HG03565 (cell line): ENCODE measurements at regions not wholly inside any gene's neighbourhood (a gene's known extent, or its start where the extent isn't known, plus 50 kb on each side); places are given as distances from the start of the nearest gene placed in this dataset.
A peak's percentile ranks its signal among the peaks of the same experiment; 100 is the strongest.

ENCODE experiments used
- ATAC-seq: cut with Tn5 transposase; IDR thresholded peaks from one replicate; pipeline ENCODE4 v1.9.1; 2021; ENCODE audit warnings: mild to moderate bottlenecking, moderate library complexity; ENCODE audit not compliant: unreplicated experiment

DNA sequence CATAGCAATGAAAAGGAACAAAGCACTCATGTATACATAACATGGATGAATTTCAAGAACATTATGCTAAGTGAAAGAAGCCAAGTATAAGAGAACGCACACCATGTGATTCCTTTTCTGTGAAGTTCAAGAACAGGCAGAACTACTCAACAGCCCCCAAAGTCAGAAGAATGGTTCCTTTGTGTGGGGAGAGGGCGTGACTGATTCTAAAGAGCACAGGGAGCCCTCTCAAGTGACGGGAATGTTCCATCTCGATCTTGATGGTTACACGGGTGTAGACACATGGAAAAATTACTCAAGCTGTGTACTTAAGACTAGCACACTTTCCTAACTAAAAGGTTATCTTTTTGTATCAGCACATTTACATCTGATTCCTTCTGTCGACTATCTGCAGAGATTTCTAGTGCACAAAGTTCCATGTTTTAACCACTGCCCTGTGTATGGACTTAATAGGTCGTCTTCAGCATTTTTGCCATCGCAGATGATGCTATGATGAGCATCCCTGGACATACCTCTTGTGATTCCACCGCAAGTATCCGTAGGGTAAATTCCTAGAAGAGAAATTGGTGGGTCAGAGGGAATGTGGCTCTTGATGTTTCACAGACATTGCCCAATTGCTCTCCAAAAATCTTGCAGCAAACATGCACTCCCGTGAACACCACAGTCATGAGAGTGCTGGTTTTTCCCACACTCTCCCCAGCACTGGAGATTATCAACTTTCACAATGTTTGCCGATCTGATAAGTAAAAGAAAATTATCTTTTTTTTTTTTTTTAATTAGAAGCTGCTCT is 279.3 kb downstream of the BMP7 start:
- ATAC-seq = no peak

DNA sequence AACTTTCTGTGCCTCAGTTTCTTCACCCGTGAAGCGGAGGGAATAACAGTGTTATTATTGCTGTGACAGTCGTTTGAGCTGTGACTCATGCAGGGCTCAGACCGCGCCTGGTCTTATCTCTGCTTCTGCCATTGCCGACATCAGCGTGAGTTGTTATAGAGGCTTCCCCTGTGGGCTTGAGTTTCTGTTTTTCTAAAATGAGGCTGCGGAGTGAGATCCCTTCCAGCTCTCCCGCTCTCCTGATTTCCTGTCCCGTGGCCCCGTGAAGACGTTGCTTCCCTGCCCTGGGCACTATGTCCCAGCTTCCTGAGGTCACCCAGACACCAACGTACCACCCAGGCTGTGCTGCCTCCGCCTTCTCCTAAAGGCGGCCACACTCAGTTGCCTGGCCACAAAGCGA is 278.5 kb downstream of the BMP7 start:
- no peak for ATAC-seq

DNA sequence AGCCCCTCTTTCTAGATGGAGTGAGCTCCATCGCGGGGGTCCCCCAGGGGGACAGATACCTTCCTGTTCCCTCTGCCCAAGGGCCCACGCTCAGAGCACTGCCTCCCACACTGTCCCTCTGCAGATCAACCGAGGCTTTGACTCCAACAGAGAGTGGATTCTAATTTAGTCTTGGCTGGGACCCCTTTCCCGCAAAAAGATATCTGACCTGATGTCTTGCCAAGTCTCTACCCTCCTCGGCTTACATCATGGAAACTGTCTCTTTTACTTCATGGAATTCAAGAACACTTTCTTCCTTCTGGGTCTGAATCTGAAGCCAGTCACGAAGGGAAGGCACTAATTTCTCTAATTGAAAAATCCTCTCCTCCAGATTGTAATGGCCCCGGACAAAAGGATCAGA is 278.0 kb downstream of the BMP7 start:
- no peak for ATAC-seq

DNA sequence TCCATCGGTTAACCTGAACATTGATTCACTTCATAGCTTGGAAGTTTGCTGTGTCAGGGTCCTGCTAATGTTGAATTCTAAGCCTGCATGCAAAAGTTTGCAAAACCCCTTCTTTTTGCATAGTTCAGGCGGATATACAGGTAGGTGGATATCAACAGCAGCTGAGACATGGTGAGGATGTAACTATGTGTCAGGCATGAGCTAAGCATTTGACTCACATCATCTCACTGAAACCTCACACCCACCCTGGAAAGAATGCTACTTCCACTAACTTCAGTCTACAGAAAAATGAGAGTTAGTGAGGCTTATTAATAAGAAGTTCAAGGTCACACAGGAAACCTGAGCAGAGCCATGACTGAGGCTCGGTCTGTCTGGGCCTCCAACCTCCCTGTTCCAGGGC is 276.9 kb downstream of the BMP7 start:
- no peak for ATAC-seq

DNA sequence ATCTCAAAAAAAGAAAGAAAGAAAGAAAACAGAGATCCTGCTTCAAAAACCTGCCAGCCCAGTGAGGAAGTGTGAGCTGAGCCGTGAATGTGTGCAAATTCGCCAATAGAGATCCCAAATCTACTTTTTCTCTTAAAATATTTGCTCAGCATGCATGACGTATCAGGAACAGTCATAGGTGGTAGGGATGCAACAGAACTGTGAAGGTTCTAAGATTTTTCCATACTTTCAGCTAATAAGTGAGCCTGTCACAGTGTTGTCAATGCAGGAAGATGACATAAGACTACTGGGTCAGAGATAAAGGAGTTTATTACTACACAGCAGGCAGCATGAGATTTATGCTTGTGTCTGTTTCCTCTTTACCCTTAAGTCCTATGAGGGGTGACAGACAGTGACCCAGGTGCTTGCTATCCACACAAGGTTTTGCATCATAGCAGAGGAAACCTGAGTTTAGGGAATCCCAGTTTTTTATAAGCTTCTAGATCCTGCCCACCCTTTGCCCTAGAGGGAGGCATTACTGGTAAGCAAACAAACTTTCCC is 273.4 kb downstream of the BMP7 start:
- ATAC-seq = no peak

DNA sequence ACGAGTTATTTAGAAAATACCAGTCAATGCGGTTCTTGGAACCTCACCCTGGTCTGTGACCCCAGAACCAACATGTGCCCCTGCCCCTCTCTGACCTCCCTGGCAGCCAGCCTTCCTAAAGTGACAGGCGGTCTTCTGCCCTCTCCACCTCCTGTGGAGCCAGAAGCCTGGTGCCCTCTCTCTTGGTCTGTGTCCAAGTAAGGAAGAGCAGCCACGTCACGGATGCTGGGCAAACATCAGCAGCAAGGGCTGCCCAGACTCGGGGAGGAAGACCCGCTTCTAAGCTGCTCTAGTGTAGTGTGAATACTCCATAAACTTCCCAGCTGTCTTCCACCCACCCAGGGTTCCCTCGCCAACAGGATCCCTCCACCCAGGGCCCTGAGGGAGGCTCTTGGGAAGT is 272.4 kb downstream of the BMP7 start:
- ATAC-seq = no peak

DNA sequence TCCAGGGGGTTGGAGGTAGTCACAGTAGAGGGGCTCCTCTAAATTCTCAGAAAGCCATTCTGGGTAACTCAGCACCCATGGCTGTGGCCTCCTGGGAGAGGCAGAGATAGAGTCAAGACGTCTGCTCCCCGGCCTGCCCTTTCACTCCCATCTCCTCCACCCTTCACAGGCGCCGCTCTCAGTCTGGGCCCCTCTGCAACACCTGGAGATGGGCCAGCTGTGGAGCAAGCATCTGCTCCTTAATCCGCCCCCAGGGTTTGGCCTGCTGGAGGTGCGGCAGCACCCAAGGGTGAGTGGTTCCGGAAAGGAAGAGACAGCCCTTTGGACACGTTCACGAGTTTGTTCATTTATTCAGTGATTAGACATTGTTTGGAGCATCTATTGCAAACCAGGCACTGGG is 271.3 kb downstream of the BMP7 start:
- ATAC-seq = no peak

DNA sequence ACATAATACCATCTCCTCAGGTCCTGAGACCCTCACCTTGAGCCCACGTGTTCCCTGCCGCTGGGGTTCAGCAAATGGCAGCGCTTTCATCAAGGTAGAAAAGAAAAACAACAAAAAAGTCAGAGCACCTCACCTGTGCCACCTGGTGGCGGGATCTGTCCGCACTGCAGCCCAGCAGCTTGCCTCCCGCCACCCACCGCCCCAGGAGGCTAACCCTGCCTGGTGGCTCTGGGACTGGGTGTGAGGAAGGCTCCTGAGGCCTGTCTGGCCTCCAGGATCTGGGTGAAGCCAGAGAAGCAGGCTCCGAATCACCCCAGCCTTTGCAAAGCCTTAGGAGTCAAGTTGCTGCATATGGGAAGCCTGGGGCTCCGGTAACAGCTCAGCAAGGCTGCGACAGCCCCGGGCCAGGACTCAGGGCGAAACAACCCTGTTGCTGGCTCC is 270.8 kb downstream of the BMP7 start:
- ATAC-seq = no peak

DNA sequence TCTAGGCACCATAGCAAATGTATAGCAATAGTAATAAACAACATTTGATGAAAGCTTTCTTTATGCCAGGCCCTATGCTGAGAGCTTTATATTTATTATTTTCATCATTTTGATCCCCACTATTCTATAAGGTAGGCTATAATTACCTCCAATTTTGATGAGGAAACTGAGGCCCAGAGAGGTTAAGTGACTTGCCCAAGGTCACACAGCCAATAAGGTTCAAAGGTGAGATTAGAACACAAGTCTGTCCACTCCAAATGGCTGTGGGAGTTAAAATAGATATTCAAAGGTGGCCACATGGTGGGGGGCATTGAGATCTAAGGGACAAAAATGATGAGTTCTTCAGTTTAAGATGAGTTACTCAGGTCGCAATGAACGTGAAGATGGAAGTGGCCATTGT is 269.9 kb downstream of the BMP7 start:
- ATAC-seq = no peak

DNA sequence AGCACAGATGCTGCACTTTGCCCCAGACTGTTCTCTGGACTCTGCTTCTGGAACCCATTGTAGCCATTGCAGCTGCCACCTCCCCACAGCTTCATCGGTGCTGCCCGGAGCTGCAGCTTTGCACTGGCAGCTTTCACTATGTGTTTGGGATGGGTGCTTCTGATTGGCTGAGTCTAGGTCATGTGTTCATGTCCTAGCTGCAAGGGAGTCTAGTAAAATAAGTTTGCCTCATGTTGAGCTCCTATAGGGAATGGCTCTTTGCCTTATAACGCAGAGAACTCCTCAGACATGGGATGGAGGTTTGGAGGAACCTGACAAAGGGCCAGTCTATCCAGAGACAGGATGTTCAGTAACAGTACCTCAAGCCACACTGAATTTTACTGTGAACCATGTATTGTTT is 268.0 kb downstream of the BMP7 start:
- no peak for ATAC-seq

DNA sequence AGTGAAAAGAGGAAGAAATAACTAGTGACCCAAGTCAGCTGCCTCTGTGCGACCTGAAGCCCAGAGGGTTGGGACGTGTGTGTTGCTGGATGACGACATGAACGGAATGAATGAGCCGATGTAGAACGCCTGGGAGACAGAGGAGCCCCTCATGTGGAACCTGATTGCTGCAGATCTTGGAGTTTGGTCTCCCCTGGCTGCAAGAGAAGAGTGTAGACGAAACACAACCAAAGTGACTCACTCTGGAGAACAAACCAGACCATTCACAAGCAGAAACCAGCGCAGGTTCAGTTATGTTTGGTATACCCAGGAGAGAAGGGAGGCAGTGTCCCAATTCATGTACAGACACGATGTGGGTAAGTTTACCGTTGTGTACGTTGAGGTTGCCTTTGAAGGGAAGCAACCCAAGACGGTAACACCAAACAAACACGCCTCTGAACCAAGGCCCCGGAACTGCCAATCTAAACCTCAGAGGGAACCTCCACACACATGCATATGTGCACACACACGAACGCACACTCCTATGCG is 265.9 kb downstream of the BMP7 start:
- ATAC-seq = no peak

DNA sequence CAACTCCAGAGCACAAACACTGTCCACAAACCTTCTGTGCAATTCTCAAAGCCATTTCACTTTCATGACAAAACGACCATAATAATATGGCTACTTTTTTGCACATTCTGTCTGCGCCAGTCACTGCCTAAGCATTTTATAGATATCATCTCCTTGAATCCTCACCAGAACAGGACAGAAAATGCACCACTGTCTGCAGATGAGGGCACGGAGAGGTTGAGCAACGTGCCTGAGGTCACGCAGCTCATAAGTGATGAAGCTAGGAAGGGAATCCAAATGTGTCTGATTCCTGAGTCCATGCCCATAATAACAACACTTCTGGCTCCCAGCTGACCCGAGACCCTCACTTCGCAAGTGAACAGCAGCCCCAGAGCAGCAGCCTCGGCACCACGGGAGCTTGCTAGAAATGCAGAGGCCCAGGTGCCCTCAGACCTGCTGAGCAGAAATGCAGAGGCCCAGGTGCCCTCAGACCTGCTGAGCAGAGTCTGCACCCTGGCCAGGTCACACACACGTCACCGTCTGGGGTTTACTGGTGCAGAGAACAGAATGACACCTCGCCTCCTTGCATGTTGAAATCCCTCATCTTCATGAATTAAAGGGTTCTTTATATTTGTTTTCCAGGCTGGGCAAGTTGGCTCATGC is 265.2 kb downstream of the BMP7 start:
- no peak for ATAC-seq

DNA sequence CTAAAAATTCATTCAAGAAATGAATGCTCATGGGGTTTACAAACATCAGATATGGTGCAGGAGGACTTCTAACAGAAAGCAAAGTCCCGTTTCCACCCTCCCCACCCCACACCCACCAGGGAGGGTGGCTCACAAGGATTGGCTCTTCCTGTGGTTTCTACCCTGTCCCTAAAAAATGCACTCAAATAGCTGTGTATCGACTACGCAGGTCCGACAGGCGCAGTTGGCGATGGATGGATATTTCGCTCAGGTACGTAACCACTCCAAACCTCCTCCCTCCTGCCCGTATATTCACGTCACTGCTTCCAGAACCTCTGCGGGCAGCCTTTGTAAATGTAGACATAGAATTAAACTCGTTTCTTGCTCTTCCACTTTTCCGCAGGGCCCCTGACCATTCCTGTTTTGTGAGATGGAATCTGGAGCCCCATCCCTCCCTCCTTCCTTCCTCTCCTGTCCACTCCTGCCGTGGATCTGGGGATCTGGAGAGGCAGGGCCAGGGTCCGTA is 264.3 kb downstream of the BMP7 start:
- ATAC-seq = no peak

DNA sequence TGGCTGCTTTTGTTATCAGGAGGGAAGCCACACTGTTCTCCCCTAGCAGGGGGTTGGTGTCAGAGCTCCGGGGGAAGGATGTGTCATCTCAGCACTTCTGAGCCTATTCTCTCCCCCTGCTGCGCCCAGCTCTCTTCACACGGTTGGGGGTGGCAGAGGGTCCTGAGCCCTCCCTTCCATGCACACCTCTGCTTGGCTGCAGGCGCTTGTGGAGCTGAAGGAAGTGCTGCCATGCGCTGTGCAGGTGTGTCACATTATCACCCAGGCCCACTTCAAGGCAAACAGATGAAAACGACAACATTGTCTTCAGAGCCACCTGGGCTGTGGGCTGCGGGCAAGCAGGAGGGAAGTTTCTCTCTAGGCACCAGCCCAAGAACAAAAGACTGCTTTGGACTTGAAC is 263.4 kb downstream of the BMP7 start:
- no peak for ATAC-seq

DNA sequence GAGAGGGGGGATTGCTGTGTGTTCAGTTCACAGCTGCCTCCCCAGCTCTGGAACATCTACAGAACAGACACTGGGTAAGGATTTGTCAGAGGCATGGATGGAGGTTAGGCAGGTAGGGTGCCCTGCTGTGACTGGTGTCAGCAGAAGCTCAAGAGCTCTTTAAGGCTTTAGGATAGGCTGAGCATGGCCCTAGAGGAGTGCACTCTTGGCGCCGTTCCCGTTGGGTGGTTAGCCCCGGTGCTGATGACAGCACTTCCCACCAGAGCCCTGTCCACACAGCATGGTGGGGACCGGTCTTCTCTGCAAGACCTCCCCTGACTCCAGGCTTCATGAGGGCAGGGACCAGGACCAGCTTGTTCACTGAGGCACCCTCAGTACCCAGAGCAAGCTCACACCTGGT is 262.0 kb downstream of the BMP7 start:
- no peak for ATAC-seq

DNA sequence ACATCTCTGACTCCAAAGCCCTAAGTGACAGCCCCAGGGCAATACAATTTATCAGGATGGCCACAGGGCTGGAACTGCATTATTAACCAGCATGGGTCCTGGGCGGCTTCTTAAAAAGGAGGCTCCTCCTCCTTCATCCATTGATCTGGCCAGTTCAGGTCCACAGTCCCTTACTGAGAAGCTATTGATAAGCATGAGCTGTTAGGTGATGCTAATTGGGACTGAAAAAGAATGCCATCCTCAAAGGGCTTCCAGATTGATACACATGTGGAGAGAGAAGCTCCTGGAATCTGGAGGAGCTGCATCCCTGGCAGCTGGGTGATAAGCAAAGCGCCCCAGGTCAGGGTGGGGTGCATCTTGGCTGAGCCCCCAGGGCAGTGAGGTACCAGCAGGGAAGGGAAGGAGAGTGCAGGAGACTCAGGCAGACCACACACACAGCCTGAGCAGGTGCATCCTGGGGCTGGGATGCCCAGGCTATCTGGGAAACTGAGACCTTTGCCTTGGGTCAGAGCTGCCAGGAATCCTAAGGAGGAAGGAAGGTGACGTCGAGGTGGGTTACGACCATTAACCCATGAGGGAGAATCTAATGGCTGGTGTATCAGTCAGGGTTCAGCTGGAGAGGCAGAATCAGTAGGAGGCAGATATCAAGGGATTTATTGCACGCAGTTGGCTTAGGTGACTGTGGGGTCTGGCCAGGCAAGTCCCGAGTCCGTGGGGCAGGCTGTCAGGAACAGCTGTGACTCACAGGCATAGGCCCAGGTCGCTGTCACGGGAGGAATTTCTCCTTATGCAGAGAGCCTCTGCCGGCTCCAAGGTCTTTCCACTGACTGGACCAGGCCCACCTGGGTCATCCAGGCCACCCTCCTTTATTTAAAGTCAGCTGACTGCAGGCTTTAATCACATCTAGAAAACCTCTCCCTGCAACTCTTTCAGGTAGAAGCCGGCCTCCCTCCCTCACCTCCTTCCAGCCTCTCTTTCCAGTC is 261.2 kb downstream of the BMP7 start:
- no peak for ATAC-seq

DNA sequence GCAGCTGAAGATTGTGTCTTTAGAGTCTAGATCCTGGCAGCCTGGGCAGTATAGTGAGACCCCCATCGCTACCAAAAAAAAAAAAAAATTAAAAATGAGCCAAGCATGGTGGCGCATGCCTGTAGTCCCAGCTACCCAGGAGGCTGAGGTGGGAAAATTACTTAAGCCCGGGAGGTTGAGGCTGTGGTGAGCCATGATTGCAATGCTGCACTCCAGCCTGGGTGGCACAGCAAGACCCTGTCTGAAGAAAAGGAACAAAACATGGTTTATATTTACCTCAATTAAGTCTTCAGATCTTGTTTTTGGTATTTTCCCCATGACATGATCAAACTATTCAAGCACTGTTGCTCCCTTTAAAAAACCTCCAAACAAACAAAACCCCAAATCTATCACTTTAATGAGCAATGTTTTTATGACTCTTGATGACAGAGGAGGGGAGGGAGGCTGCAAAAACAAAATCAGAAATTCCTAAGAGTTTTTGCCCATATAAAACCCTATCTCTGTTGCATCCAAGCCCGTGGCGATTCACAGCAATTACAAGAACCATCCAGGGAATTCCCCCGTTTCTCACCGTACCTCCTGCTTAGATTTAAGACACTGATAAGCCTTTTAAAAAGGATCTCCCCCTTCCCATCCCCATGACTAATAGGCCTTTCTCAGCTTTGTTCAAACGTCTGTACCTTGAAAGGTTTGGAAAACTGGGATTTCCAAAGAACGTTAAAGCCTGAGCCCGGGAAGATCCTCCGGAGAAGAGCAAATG is 259.9 kb downstream of the BMP7 start:
- ATAC-seq = peak; percentile 29

DNA sequence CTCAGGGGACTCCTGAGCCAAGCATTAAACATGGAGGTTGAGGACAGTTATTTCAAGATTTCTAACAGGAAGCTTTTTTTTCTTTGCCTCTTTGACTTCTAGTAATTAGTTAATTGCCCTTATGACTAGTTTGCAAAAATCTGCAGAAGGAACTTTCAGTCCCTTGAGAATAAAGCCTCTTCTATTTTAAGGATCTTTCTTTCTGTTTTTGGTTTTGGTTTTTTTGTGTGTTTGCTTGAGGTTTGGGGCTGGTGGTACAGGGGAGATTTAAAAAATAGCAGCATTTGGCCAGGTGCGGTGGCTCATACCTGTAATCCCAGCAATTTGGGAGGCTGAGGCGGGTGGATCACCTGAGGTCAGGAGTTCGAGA is 259.3 kb downstream of the BMP7 start:
- ATAC-seq = peak; percentile 54

DNA sequence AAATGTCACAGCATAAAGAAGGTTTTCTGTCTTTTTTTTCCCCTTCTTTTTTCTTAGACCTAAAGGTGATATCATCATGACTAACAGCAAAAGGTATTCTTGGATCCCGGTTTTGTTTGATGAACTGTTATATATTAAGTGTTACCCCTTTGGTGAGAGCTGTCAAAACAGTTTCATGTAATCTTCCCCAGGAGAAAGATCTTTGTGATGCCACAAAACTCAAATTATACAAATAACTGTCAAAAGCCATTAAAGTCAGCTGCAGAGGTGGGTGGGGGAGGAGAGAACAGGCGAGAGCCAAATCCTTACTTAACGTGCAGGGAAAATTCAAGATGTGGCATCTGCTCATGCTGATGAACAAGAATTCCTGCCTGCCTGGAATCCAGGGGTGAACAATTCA is 258.2 kb downstream of the BMP7 start:
- ATAC-seq = no peak

DNA sequence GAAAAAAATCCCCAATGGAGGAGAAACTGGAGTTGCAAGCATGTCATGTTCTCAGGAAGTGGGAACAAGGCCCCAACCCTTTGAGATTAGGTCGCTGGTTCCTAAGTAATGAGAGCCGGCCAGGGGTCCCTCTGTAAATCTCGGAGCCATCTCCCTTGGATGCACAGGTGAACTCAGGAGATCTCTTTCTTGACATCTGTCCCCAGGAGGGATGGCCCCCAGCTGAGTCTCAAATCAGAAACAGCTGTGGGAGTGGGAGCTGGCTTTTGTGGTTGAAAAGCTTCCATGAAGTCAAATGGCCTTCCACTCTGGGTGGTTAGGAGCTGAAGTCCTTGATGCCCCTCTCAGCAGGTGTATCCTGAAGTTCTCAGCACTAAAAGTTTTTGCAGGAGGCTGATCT is 257.1 kb downstream of the BMP7 start:
- ATAC-seq = no peak
